ENCODE measurements at regions not wholly inside any gene's neighbourhood (a gene's known extent, or its start where the extent isn't known, plus 50 kb on each side); places are given as distances from the start of the nearest gene placed in this dataset.

DNA sequence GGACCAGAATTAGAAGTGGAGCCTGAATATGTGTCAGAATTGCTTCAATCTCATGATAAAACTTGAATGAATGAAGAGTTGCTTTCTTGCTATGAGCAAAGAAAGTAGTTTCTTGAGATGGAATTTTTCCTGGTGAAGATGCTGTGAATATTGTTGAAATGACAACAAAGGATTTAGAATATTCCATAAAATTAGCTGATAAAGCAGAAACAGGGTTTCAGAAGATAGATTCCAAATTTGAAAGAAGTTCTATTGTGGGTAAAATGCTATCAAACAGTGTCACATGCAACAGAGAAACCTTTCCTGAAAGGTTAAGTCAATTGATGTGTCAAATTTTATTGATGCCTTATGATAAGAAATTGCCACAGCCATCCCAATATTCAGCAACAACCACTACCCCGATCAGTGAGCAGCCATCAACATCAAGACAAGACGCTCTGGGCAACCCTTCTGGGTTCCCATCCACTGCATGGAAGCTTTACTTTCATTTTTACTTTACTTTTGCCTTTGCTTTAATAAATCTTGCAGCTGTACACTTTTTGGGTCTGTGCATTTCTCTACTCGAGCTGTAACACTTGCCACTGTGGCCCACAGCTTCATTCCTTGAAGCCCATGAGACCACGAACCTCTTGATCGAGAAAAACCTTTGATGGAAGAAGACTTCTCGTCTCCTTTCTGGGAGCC, 104.0 kb upstream of the SSTR1 start:
- intact Hi-C loops (cut with micrococcal nuclease), result no loop called here
- H3K9me3 Mint-ChIP-seq, result peaks cover 25% of the 10 kb centered on the region
- CTCF ChIA-PET, result no interaction called here
- no peak for DNase-seq
- no peaks in the 10 kb centered on the region for H3K27me3 Mint-ChIP-seq
- POLR2A ChIA-PET, result no interaction called here
- peaks cover 4% of the 10 kb centered on the region for H3K36me3 Mint-ChIP-seq
- H3K4me1 Mint-ChIP-seq (ENCODE audit: low read depth), result peaks cover 14% of the 10 kb centered on the region
- H3K4me3 Mint-ChIP-seq, result peak overlapping the region; percentile 50
- no peak overlapping the region for H3K27ac Mint-ChIP-seq

DNA sequence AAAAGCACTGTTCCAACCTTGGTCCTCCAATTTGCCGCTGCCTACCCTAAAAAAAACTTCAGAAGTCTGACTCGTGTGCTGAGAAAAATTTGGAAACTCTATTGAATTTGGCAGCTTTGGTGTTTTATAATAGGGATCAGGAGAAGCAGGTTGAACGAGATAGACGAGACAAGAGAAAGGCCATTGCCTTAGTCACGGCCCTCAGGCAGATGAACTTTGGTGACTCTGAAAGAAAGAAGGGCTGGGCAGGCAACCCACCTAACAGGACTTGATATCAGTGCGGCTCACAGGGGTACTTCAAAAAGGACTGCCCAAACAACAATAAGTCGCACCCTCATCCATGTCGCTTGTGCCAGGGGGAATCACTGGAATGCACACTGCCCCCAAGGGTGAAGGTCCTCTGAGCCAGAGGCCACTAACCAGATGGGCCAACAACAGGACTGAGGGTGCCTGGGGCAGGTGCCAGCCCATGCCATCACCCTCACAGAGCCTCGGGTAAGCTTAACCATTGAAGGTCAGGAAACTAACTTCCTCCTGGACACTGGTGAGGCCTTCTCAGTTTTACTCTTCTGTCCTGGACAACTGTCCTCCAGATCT, 102.5 kb upstream of the SSTR1 start:
- no peak for DNase-seq
- Mint-ChIP-seq H3K27me3 (no peaks in the 10 kb centered on the region), H3K9me3 (peaks cover 22% of the 10 kb centered on the region), H3K36me3 (peaks cover 4% of the 10 kb centered on the region), H3K4me3 (no peak overlapping the region), H3K27ac (no peak overlapping the region), H3K4me1 (ENCODE audit: low read depth) (peaks cover 14% of the 10 kb centered on the region)
- ChIA-PET POLR2A (no interaction called here), CTCF (no interaction called here)
- intact Hi-C loops (cut with micrococcal nuclease), result no loop called here

DNA sequence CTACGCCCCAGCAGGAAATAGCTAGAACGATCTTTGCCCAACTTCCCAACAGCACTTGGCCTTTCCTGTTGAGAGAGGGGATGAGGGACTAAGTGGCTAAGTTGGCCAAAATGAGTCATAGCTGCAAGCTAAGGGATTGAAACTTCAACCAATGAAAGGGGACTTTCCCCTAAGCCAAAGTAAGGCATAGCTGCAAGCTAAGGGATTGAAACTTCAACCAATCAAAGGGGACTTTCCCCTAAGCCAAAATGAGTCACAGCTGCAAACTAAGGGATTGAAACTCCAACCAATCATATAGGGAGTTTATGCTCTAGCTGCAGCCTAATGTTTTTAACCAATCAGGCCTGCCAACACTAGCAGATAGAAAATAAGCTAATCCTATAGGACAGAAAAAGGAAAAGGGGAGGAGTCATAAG, 100.5 kb upstream of the SSTR1 start:
- Mint-ChIP-seq H3K27me3 (no peaks in the 10 kb centered on the region), H3K9me3 (peaks cover 11% of the 10 kb centered on the region), H3K4me1 (ENCODE audit: low read depth) (peaks cover 14% of the 10 kb centered on the region), H3K27ac (no peak overlapping the region), H3K4me3 (no peak overlapping the region), H3K36me3 (peaks cover under 1% of the 10 kb centered on the region)
- POLR2A ChIA-PET, result no interaction called here
- DNase-seq, result no peak
- intact Hi-C loops (cut with micrococcal nuclease), result loop anchor here (1.0 to 2.0 kb wide), 2 partner anchors 22 to 28 kb away; no protein-coding TSS in a partner anchor
- CTCF ChIA-PET, result interaction anchor here (0.9 kb wide), 1 partner anchor 30 kb away, joined by 3 read pairs; no protein-coding TSS in a partner anchor

DNA sequence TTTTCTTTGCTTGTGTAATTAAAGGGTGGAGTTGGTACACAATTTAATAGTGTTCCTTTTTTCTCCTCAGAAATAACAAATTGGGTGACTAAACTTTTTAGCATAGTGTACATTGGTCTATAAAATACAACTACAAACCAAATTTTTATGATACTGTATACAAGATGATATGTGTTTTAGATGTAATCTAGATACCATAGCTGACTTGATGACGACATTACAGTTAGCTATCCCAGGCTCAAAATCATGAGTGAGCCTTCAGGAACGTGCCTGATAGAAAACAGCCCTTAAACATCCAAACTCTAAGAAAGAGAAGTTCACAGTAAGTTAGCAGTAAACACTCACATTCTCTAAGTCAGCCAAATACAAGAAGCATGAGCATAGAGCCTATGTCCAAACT, 99.0 kb upstream of the SSTR1 start:
- CTCF ChIA-PET, result interaction anchor here (1.5 kb wide), 1 partner anchor 10 kb away, joined by 4 read pairs; no protein-coding TSS in a partner anchor
- no peaks in the 10 kb centered on the region for H3K27me3 Mint-ChIP-seq
- no peak overlapping the region for H3K4me3 Mint-ChIP-seq
- intact Hi-C loops (cut with micrococcal nuclease), result no loop called here
- H3K36me3 Mint-ChIP-seq, result no peaks in the 10 kb centered on the region
- no peak for DNase-seq
- peaks cover 13% of the 10 kb centered on the region for H3K4me1 Mint-ChIP-seq (ENCODE audit: low read depth)
- peaks cover 9% of the 10 kb centered on the region for H3K9me3 Mint-ChIP-seq
- POLR2A ChIA-PET, result no interaction called here
- H3K27ac Mint-ChIP-seq, result no peak overlapping the region

DNA sequence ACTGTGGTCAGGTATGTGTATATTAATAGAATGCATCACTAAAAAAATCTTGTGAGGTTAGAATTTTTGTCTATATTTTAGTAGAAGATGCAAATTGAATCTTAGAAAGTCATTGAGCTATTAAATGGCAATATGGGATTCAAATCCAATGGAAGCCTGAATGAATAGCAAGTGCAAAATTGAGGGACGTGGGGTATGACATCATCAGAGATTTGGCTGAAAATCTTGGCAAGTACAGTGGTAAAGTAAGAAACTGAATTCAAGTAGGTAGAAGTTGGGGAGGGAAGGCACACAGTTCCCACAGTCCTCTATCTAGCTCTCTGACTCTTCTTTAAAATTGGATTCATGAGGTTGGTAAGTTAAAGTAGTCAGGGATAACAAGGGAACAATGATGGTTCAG, 97.4 kb upstream of the SSTR1 start:
- intact Hi-C loops (cut with micrococcal nuclease), result no loop called here
- Mint-ChIP-seq H3K4me1 (ENCODE audit: low read depth) (peaks cover 8% of the 10 kb centered on the region), H3K4me3 (no peak overlapping the region), H3K27ac (no peak overlapping the region), H3K36me3 (no peaks in the 10 kb centered on the region), H3K9me3 (peaks cover 9% of the 10 kb centered on the region), H3K27me3 (no peaks in the 10 kb centered on the region)
- CTCF ChIA-PET, result interaction anchor here (1.5 kb wide), 1 partner anchor 9 kb away, joined by 4 read pairs; no protein-coding TSS in a partner anchor
- DNase-seq, result no peak
- POLR2A ChIA-PET, result no interaction called here

DNA sequence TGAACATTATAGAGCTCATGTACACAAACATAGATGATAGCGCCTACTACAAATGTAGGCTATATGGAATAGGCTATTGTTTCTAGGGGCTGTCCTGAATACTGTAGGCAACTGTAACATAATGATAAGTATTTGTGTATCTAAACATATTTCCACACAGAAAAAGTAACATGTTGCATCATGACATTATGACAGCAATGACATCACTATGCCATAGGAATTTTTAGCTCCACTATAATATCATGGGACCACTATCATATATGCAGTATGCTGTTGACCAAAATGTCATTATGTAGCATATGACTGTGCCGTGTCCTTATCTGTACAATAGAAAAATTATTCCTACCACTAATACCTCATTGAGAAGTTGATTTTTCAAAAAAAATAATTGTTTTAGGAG, 96.7 kb upstream of the SSTR1 start:
- Mint-ChIP-seq H3K36me3 (no peaks in the 10 kb centered on the region), H3K4me1 (ENCODE audit: low read depth) (peaks cover 8% of the 10 kb centered on the region), H3K27ac (no peak overlapping the region), H3K9me3 (peaks cover 9% of the 10 kb centered on the region), H3K27me3 (no peaks in the 10 kb centered on the region), H3K4me3 (no peak overlapping the region)
- intact Hi-C loops (cut with micrococcal nuclease), result no loop called here
- POLR2A ChIA-PET, result no interaction called here
- DNase-seq, result no peak
- CTCF ChIA-PET, result no interaction called here

DNA sequence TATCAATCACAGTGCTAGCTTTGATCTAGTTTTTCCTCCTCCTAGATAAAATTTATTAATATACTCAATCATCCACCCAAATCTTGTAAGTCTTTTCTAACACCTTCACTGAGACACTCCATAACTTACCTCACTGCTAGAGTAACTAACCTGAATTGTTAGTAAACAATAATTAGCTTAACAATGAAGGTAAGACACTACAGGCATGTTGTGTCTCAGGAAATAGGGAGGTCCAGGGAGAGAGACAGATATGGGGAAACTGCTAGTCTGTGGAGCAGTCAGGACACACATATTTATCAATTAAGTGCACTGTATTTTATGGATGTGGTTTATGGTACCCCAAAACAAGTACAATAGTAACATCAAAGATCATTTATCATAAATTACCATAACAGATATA, 94.2 kb upstream of the SSTR1 start:
- Mint-ChIP-seq H3K9me3 (no peaks in the 10 kb centered on the region), H3K27me3 (no peaks in the 10 kb centered on the region), H3K4me3 (no peak overlapping the region), H3K27ac (no peak overlapping the region), H3K4me1 (ENCODE audit: low read depth) (no peaks in the 10 kb centered on the region), H3K36me3 (no peaks in the 10 kb centered on the region)
- ChIA-PET CTCF (no interaction called here), POLR2A (no interaction called here)
- no peak for DNase-seq
- intact Hi-C loops (cut with micrococcal nuclease), result no loop called here

DNA sequence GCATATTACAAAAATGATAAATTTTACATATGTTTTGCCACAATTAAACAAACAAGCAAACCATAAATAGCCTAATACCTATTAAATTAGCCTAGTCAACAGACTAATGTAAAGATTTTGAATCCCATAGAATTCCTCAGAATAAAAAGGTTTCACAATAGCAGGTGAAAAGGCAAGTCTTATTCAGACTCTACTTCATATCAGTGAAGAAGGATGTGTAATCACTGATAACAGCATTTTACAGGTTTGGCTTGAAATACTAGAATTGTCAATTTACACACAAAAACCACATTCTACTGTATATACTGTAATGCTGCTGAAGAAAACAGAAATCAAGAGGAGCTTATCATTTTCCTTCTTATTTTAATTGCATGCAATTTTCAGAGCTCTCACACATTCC, 90.8 kb upstream of the SSTR1 start:
- peaks cover 4% of the 10 kb centered on the region for H3K4me1 Mint-ChIP-seq (ENCODE audit: low read depth)
- ChIA-PET POLR2A (no interaction called here), CTCF (no interaction called here)
- H3K27ac Mint-ChIP-seq, result no peak overlapping the region
- intact Hi-C loops (cut with micrococcal nuclease), result no loop called here
- DNase-seq, result no peak
- no peaks in the 10 kb centered on the region for H3K36me3 Mint-ChIP-seq
- H3K4me3 Mint-ChIP-seq, result no peak overlapping the region
- peaks cover 6% of the 10 kb centered on the region for H3K9me3 Mint-ChIP-seq
- no peaks in the 10 kb centered on the region for H3K27me3 Mint-ChIP-seq

DNA sequence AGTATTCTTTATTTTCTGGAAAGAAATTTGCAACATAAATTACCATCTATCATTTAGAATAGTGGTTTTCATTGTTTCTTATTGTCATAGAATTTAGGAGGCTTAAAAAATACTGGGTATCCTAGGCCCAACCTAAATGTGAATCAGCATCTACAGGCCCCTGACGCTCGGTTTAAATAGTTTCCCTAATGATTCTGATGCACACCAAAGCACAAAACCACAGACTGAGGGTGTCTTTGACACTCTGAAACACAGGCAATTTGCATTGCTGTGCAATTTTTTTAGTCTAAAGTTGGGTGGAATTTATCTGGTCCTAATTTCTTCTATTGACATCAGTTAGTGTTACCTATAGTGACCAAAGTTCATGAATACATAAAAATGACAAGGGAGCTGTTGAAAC, 87.6 kb upstream of the SSTR1 start:
- H3K9me3 Mint-ChIP-seq, result peaks cover 6% of the 10 kb centered on the region
- no peaks in the 10 kb centered on the region for H3K36me3 Mint-ChIP-seq
- intact Hi-C loops (cut with micrococcal nuclease), result no loop called here
- H3K27me3 Mint-ChIP-seq, result no peaks in the 10 kb centered on the region
- no peak overlapping the region for H3K4me3 Mint-ChIP-seq
- ChIA-PET POLR2A (no interaction called here), CTCF (no interaction called here)
- DNase-seq, result no peak
- peaks cover 10% of the 10 kb centered on the region for H3K4me1 Mint-ChIP-seq (ENCODE audit: low read depth)
- no peak overlapping the region for H3K27ac Mint-ChIP-seq

DNA sequence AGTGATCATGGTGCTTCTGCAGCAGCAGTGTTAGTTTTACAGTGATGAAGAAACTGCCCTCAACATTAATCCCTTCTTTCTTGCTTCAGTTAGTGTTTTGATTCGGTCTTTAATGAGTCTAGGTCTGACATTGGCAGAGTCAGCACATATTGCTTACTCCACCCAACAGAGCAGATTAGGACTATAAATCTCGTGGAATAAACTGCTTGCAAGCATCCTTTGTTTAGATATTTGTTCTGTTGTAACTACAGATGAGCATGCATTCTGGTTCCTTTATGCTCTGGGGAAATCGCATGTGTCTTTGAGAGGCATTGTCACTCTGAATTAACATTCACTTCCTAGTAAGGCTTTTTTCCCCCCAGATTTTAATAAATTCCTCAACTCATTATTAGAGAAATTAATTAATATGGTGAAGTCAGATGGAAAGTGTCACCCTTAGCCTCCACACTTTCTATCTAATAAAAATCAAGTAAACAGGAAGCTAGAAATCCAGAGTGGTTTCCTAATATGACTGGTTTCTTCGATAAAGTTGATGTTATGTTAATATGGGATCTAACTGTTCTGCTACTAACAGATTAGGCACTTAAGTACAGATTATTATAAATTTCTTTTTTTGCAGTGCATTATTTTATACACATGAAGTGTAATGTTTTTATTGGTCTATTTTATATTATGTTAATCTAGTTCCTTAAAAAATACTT, 86.2 kb upstream of the SSTR1 start:
- POLR2A ChIA-PET, result no interaction called here
- Mint-ChIP-seq H3K36me3 (no peaks in the 10 kb centered on the region), H3K27ac (no peak overlapping the region), H3K4me3 (no peak overlapping the region), H3K27me3 (no peaks in the 10 kb centered on the region), H3K9me3 (peaks cover 6% of the 10 kb centered on the region), H3K4me1 (ENCODE audit: low read depth) (peaks cover 16% of the 10 kb centered on the region)
- intact Hi-C loops (cut with micrococcal nuclease), result no loop called here
- CTCF ChIA-PET, result no interaction called here
- no peak for DNase-seq

DNA sequence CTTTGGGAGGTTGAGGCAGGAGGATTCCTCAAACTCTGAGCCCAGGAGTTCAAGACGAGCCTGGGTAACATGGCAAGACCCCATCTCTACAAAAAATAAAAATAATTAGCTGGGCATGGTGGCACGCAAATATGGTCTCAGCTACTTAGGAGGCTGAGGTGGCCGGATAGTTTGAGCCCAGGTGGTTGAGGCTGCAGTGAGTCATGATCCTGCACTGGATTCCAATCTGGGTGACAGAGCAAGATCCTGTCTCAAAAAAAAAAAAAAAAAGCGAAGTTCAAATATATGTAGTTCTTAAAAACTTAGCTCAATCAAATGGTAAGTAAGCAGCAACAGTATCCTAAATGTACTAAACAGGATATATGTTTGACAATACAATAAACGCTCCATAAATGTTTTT, 85.5 kb upstream of the SSTR1 start:
- DNase-seq, result no peak
- peaks cover 6% of the 10 kb centered on the region for H3K9me3 Mint-ChIP-seq
- CTCF ChIA-PET, result interaction anchor here (0.7 kb wide), 1 partner anchor 686 kb away, joined by 3 read pairs; no protein-coding TSS in a partner anchor
- no peaks in the 10 kb centered on the region for H3K36me3 Mint-ChIP-seq
- peaks cover 16% of the 10 kb centered on the region for H3K4me1 Mint-ChIP-seq (ENCODE audit: low read depth)
- no peaks in the 10 kb centered on the region for H3K27me3 Mint-ChIP-seq
- H3K27ac Mint-ChIP-seq, result no peak overlapping the region
- POLR2A ChIA-PET, result no interaction called here
- intact Hi-C loops (cut with micrococcal nuclease), result no loop called here
- H3K4me3 Mint-ChIP-seq, result no peak overlapping the region

DNA sequence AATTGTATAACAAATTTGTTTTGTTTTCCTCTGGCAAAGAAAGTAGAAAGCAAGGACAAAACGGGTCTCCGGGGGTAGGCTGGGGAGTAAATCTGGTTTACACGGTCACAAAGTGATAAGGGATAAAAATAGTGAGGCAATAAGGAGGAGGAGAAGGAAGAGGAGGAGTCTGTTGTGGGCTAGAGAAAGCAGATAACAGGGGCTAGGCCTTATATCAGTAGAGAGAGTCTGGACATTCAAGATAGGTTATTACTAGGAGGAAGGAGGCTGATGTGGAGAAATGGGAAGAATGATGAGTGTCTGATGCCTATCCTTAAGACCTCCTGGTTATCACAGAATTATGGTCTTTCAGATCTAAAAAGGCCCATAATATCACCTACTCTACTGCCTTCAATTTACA, 83.2 kb upstream of the SSTR1 start:
- H3K9me3 Mint-ChIP-seq, result peaks cover 2% of the 10 kb centered on the region
- H3K4me3 Mint-ChIP-seq, result no peak overlapping the region
- intact Hi-C loops (cut with micrococcal nuclease), result no loop called here
- H3K27ac Mint-ChIP-seq, result no peak overlapping the region
- H3K4me1 Mint-ChIP-seq (ENCODE audit: low read depth), result peaks cover 25% of the 10 kb centered on the region
- H3K36me3 Mint-ChIP-seq, result no peaks in the 10 kb centered on the region
- ChIA-PET CTCF (no interaction called here), POLR2A (no interaction called here)
- no peak for DNase-seq
- no peaks in the 10 kb centered on the region for H3K27me3 Mint-ChIP-seq

Data from activated CD4-positive, alpha-beta memory T cell treated with anti-CD3 and anti-CD28 coated beads for 36 hours (primary cell).